ENCODE measurements at regions not wholly inside any gene's neighbourhood (a gene's known extent, or its start where the extent isn't known, plus 50 kb on each side); places are given as distances from the start of the nearest gene placed in this dataset.
"Not testable (repeated sequence)": the region's sequence is repeated elsewhere in the genome, so short reads cannot be mapped to it uniquely, and the experiment has no call there.

DNA sequence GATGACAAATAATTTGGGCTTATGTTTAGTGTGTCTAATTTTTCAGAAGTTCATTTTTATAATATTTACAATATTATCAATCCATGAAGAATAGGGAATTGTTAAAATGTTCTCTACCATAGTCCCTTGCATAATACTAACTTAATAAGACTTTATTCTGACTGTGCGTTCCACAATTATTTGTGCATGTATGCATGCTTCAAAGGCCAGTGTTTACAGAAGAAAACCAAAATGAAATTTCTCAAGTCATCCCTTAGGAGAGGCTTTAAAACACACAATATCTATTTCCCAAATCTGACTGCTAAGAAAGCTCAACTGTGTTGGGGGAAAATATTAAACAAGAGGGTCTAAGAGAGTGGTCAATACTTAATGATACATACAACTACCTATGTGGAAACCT, 226.3 kb upstream of the ANKRD50 start:
- no peak for DNase-seq

DNA sequence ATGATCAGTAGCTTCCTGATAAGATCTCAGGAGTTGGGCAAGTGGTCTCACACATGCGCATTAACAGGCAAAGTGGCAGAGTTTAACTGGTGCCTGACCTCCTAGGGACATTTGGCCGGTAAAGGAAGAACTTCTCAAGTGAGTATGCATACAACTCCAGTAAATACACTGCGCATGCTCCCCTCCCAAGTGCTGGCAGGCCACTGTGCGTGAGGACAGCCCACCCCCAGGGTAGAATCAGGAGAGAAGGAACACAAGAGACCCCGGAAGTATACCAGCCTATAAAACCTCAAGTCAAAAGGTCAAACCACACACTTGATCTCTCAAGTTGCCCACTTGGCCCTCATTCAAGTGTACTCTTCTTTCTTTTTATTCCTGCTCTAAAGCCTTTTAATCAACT, 225.5 kb upstream of the ANKRD50 start:
- DNase-seq = no peak

DNA sequence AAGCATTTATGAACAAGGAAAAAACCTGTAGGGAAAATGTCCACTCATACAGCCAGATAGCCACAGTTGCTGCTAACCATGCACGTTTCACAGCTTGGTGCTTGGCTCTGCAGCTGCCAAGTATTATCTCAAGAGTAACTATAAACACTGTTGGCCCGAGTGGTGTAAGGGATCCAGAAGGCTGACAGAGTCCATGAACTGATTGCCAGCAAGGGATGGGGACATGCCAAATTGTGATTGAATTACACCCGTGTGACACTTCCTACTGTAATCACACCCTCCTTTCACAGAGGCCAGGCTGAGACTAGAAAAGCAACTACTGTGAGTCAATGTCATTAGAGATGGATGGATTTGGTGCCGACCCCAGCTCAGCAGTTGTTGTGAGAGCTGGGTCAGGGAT, 223.9 kb upstream of the ANKRD50 start:
- DNase-seq = peak; percentile 88

DNA sequence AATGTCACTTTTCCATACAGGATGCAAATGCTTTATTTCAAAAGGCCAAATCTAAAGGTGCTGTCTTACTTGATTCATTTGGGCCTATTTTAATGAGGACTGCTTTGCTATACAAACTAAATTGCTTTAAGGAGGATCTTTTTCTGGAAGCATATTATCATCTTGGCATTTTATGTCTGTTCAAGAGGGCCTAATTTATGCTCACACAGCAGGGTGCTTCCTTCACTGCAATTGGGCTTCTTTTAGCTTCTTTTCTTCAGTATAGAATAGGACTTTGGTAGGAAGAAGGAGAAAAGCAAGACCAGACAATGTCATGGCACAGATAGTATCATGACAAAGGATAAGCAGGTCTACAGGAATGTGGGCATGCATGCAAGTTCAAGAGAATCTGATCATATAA, 222.4 kb upstream of the ANKRD50 start:
- no peak for DNase-seq

DNA sequence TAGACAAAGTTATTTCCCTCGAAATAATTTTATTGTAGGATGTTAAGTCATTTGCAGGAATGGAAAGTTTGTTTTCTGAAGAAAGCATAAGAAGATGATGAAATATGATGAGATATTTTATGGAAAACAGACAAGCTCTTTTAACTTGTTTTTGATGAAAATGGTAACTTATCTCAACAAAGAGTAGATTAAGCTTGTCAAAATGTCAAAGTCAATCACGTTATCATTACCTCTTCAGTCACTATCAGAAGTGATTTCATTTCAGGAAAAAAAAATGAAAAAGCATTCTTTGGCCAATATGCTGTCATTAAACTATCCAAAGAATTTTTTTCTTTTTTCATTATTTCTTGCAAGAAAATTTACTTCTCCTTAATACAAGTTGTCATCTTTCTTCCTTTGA, 221.0 kb upstream of the ANKRD50 start:
- no peak for DNase-seq

DNA sequence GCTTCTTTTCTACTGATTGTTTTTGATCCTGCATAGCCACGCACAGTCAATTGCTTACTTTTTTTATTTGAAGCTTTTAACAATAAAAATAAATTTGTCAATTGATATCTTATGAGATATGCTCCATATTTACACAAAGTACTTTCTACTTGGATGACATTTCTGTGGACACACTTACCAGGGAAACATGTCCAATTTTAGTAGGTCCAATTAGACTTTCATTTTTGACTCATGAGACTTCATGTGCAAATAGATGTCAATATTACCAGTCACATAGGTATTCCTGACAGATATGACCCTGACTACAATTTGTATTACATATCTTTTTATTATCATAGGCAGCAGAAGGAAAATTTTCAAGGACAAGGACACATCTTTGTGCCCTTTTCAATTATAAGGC, 219.9 kb upstream of the ANKRD50 start:
- DNase-seq = no peak

DNA sequence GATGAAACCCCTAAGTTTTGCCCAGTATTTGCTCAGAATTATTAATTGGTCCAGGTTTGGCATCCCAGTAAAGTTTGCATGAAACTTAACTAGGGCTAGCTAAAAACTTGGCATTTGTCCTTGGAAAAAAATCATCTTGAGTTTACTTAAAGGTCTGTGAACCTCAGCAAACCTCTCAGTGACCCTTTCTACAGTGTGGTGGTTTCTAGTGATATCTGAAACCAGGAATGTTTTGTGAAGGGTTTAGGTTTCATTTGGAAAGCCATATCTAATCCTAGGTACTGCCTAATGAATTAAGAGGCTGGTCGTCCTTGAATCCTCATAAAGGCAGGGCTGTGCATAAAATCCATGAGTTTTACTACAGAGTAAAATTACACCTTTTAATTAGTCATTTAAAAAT, 218.5 kb upstream of the ANKRD50 start:
- no peak for DNase-seq

DNA sequence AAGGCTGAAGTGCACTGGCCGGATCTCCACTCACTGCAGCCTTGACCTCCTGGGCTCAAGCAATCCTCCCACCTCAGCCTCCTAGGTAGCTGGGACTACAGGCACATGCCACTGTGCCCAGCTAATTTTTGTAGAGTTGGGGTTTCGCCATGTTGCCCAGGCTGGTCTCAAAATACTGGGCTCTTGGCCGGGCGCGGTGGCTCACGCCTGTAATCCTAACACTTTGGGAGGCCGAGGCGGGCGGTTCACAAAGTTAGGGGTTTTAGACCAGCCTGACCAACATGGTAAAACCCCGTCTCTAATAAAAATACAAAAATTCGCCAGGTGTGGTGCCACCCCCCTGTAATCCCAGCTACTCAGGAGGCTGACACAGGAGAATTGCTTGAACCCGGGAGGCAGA, 210.2 kb upstream of the ANKRD50 start:
- DNase-seq = not testable (repeated sequence)

DNA sequence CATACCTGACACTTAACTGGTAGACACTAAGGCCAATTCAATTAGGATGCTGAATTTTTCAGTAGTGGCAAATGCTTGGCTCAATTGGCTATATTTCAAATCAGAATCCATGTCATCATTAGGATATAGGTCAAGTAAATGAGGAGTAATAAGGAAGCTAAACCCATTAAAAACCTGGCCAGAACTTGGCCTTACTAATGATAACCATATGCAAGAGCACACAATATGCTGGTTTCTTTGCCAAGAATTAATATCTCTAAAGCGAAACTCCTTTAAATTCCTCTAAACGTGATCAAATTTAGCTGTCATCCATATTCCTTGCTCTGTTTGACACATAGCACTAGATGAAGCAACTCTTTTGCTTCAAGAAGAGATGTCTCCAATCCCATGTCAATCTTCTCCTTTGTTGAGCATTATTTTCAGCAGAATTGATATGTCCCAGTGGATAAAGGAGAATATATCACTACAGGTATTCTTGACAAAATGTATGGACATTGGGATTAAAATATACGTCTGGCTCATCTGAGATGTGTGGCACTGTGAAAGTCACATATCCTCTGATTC, 206.1 kb upstream of the ANKRD50 start:
- no peak for DNase-seq

DNA sequence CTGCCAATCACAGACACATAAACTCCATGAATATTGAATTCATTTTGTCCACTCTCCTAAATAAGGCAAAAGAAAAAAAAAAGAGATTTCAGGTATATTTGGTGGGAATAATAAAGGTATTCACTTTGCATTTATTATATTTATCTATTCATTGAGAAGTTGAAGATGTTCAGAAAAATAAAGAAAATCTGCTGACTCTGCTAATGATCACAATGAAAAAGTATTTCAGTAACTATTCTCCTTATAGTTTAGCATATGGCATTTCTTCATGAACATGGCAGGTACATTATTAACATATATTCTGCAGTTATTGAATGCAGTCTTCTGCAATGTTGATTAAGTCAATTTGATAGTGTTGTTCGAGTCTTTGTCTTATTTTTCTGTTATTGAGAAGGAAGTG, 202.5 kb upstream of the ANKRD50 start:
- no peak for DNase-seq

DNA sequence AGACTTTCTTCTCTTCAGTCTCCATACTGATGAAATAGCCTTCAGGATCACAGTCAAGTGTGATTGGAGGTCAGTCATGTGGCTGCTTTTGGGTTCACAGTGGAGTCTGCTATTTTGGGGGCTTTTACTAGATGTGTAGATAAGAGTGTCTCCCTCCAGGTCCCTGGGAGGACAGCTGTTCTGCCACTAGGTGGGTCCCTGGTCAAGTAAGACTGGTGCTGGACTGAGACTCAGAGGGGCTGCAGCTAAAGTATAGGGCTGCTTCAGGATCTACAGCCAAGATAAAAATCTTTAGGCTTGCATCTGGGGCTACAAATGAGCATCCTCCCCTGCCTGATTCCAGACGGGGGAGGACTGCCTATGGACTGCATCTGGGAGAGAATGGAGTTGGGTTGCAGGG, 200.7 kb upstream of the ANKRD50 start:
- no peak for DNase-seq

DNA sequence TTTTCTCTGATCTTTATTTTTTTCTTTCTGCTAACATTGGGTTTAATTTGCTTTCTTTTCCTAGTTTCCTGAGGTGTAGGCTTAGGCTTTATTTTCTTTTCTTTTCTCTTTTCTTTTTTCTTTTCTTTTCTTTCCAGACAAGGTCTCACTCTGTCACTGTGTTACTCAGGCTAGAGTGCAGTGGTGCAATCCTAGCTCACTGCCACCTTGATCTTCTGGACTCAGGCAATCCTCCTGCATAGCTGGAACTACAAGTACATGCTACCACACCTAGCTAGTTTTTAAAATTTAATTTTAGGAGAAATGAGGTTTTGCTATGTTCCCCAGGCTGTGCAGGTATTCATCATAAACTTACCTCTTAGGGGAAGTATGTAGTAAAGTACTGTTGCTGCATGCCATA, 197.8 kb upstream of the ANKRD50 start:
- DNase-seq = no peak

DNA sequence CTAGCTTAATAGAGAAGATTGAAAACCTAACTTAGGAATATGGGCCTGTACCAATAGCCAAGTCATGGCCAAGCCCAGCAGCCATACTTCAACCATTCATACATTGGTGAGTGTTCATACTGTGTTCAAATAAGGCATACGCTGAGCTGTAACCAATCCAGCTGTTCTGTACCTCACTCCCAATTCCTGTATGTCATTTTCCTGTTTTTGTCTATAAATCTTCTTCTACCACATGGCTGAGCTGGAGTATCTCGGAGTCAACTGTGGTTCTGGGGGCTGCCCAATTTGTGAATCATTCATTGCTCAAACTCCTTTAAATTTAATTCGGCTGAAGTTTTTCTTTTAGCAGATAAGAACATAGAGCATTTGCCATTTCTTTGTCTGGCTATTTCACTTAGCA, 195.3 kb upstream of the ANKRD50 start:
- DNase-seq = no peak

DNA sequence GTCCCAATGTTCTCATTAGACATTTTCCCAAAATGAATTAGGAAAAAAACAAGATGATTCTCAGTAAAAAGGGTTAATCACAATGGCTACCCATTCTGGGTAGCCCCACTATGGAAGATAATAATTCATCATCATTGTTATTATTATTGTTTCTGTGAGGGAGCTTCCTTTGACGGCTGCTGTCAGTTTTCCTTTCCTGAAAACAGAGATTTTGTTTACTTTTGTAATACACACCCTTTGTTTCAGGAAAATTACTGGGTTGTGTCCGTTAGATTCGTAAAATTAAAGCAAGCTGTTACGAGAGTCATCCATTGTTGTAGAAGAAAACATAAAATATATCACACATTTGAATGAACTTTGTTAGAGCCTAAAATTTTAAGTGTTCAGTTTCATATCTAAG, 192.9 kb upstream of the ANKRD50 start:
- DNase-seq = no peak

DNA sequence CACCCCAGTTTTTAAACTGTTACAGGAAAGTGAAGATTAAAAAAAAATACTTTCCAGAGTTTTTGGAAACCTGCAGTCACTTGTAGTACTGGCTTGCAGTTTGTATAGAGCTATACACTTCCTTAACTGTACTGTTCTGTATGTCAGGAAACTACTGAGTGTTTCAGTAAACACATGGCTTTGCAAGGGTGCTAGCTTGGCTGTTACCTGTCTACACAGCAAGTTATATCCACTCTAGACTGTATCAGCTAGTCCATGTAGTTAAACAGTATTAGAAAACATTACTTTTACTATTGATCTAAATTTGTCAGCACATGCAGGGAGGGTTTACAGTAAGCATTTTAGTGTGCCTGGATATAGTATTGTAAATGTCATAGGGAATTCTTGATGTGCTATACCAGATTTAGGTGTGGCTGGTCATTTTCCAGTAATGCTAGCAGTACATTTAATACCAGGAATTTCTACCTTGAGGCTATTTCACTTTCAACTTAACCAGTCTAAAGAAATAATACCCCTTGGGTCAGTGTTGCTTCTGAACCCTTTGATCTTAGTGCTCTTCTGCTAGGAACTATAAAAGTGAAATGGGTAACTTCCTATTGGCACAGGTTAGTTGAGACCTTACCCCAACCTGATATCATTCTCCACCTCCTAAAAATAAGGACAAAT, 192.3 kb upstream of the ANKRD50 start:
- no peak for DNase-seq

DNA sequence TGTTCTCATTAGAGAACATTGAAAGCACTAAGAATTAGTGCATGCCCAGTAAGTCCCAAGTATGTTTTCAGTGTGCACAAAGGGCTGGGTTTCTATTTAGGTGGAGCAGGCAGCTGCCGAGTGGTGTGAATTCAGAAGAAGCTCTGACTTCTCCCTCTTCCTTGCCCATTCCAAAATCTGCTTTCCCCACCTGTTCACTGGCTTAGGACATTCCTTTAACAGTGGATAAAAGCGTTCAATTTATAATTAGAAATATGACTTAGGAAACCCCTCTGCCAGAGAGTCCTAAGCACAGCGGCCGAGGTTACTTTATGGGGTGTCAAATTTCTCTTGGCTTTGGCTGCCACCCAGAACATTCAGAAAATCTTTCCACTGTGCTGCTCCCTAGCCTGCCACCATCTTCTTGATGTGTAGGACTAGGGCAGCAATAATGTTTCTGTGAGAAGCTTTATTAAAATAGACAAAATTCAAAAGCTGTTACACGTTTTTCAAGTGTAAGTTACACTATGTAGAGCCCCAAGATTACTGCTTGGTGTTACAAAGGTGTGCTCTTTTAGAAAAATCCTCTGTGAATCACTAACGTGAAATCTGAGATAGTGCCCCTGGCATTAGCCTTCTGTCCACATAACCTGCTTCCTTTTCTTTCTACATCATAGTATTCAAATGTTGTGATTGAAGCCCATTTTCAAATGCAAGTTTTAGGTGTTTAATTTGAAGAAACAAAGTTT, 191.6 kb upstream of the ANKRD50 start:
- peak; percentile 36 for DNase-seq

DNA sequence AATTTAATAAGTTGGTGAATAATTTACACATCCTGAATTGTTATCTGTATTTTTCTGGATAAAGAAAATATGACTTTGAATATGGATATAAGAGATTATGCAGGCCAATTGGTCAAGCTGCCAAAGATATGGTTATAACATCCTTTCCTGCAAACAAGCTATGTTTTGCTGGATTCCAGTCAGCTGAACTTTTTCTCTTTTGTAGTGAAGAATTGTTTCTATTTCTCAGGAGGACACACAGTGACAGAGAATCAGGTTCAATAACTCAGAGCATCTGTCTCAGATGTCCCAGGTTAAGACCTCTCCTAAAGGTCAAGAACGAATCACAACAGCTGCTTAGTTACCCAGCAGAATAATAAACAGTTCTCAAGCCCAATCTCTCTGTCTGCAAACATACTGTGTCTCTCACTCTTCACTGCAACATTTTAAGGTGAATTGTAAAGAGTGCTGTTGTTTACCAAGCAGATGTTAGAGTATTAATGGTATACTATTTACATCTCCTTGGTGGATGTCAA, 189.5 kb upstream of the ANKRD50 start:
- no peak for DNase-seq

DNA sequence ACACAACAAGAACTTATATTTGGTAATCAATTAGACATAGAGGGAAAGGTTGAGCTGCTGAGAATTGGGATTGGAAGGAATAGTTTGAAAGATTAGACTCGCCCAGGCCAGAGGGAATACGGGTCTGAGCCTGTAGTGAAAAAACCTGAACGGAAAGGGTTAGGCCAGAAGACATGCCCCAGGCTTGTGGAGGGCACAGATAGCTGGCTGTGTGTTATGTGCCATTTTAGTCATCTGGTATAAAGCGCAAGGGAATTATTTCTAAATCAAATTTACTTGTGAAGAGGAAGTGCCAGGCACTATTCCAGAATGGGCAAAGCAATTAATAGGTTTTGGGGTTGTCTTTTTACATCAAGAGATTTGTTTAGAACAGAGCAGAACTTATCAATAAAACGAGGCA, 187.5 kb upstream of the ANKRD50 start:
- DNase-seq = no peak

DNA sequence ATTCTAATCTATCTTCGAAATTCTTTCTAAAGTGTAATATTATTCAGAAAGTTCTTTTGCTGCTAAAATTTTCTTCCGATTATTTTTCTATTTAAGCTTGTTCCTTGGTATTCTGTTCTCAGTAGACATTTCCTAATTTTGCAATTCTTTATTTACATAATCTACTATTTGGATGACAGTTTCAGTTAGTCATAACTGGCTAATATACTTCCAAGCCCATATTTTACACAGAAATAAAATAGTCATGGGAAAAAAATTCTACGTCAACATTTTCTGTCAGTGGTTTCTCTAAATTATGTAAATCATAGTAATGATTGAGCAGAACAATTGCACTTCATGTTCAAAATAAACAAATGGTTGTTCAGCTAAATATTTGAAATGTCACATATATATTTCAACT, 178.0 kb upstream of the ANKRD50 start:
- no peak for DNase-seq

DNA sequence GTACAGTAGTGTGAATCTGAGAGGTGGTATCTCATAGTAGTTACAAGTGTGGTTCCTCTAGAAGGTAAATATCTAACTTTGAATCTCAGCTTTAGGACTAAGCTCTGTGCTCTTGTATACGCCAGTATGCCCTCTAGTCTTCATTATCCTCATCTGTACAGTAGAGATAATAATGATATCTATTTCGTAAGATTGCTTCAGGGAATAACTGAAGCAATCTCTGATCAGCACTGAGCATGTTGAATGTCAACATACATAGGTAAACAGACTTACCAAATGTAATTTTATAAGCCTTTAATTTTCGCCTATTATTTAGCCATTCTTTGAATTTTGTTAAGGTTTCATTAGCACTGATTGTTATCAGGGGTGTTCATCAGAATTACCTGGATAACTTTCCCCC, 175.2 kb upstream of the ANKRD50 start:
- DNase-seq = no peak

DNA sequence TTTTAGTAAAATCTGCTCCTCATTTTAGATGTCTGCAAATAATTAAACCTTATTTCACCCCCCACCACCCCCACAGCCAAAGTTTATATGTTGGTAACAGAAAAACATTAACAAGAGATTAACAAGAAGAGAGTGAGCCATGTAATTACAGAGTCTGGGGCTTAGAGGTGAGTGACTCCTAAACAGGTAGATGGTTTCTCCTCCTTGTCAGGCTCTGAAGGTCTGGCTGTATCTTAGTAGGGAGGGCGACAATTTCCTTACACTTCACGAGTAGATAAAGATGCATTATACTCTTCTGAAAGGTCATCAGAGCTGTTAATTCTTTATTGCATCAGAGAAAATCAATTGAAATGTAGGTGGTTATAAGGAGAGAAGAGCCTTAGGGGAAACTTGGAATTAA, 171.8 kb upstream of the ANKRD50 start:
- no peak for DNase-seq

DNA sequence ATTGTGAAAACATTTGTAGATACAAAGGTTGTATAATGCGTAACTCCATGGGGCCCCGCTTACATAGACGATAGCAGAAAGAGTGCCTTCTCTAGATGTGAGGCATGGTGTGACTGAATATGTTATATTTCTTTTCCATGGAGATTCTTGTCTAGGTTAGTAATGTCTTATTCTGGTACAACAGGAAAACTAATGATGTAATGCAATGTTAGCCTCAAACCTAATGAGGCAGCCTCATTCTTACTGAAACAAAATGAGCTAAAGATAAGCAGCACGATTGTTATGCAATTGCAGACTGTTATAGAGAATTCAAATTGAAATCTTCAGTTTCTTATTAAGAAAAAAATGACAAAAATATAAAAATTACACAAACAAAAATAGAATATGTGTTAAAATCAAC, 171.1 kb upstream of the ANKRD50 start:
- no peak for DNase-seq

DNA sequence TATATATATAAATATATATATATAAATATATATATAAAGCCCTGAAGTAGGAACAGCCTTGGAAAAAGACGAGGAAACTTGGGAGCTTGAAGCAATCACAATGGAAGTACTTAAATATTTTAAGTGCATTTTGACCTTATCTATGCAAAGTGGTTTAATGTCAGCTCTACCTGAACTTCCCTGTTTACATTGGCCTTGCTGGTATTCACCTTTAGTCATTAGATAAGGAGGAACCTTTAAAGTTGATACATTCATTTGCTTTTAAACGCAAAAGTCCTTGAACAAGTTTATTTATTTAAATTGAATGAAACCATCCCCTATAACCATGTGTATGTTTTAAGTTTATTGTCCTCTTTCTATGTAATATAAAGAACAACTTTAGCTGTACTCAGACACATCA, 166.7 kb upstream of the ANKRD50 start:
- no peak for DNase-seq

DNA sequence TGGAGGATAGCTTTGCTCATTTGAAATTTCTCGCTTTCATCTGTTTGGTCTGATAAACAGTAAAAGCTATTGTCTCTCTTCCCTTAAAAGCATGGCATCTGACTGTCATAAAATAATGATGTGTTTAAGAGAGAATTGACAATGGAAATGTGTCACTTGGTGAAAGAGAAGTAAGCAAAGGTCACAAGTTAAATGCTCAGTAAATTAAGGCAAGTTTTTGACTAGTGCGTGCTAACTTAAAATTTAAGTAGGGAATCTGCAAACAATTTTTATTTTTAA, 161.6 kb upstream of the ANKRD50 start:
- no peak for DNase-seq

Data from NCI-H2029 (cell line).